Dendritic cell treated with granulocyte-macrophage colony-stimulating factor and Interleukin-4, amounts not matched to agents 40 ng/mL and 50 ng/mL, for 4 days (primary cell): ENCODE measurements at regions not wholly inside any gene's neighbourhood (a gene's known extent, or its start where the extent isn't known, plus 50 kb on each side); places are given as distances from the start of the nearest gene placed in this dataset.

ENCODE experiments used
- H3K27ac Mint-ChIP-seq: one replicate; pipeline ENCODE4 v1.8.0; 2022; ENCODE audit warnings: mild to moderate bottlenecking, mixed read lengths
- H3K27me3 Mint-ChIP-seq: one replicate; pipeline ENCODE4 v1.8.0; 2022; ENCODE audit warnings: mild to moderate bottlenecking, mixed read lengths
- H3K36me3 Mint-ChIP-seq: one replicate; pipeline ENCODE4 v1.8.0; 2022; ENCODE audit warnings: low read depth, mixed read lengths
- H3K4me1 Mint-ChIP-seq: one replicate; pipeline ENCODE4 v1.8.0; 2022; ENCODE audit warnings: low read depth, mixed read lengths
- H3K4me3 Mint-ChIP-seq: one replicate; pipeline ENCODE4 v1.8.0; 2022; ENCODE audit warnings: mild to moderate bottlenecking, moderate library complexity, mixed read lengths
- H3K9me3 Mint-ChIP-seq: one replicate; pipeline ENCODE4 v1.8.0; 2022; ENCODE audit warnings: mixed read lengths
- intact Hi-C: fragments of 100-400 bp; cut with micrococcal nuclease; formaldehyde crosslinking; loops from one replicate; pipeline ENCODE4 v1.15.0; 2022

DNA sequence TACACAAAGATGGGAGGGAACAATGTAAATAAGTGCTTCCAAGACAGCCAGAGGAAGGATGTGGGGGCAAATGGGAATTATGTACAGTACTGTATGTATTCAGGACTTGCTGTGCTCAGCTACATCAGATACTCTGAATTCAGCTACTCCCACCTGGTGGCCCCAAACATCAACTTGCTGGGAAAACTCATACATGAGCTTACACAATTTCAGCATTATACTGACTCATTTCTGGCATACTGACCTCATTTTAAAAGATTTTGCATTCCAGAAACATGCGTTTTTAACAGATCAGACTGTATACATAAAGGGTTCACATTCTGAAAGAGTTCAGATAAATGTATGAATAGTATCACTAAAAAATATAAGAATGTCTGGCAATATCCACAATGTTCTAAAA lies 59.7 kb downstream of the GPX5 start:
- no peaks in the 10 kb centered on the region for H3K36me3 Mint-ChIP-seq
- H3K4me1 Mint-ChIP-seq = no peaks in the 10 kb centered on the region
- H3K27me3 Mint-ChIP-seq = peaks cover 50% of the 10 kb centered on the region
- intact Hi-C loops = no loop called here
- H3K9me3 Mint-ChIP-seq = no peaks in the 10 kb centered on the region
- no peak overlapping the region for H3K27ac Mint-ChIP-seq
- no peak overlapping the region for H3K4me3 Mint-ChIP-seq

DNA sequence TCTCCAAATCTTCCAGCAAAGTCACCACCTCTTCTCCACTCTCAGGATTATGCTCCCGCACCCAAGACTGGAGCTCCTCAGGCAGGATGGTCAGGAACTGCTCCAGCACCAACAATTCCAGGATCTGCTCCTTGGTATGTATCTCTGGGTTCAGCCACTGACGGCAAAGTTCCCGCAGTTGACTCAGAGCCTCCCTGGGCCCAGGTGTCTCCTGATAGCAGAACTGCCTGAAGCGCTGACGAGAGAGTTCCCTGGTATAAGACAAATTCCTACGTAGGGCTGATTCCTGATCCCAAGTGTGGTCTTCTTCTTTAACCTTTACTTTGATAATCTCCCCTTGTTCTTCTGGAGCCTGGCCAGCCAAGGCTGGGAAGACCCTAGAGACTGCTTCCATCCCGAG lies 60.6 kb downstream of the GPX5 start:
- intact Hi-C loops = no loop called here

DNA sequence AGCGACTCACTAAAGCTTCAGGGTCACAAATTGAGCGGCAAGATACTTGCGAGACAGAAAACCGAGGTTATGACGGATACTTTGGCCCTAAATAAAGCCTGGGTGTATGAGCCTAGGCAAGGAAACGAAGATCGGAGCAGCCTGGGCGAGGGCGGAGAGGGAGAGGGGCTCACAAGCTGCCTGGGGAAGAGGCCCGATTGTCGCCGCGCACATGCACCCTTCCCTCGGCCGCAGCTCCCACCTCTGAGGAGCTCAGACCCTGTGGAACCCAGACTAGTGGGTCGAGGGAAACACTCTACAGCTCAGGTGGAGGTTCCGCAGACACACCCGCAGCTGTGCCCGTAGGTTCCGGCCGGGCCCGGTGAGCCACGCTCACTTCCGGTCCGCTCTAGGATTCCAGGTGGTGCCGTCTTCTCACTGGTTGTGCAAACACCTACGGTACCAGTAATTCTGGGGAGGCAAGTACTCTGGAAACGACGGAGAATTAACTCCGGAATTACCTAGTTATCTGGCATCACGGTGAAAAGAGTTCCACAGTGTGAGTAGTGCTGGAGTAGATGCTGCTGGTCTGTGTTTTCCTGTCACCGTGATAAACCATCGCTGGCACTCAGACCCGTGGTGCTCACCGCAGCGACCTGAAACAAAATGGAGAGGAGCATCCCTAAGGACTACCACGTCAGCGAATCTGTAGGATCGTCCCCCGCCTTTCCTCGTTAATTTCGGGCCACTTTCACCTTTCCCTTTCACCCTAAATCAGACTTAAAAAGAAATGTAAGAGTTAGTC lies 61.5 kb downstream of the GPX5 start:
- H3K9me3 Mint-ChIP-seq = no peaks in the 10 kb centered on the region
- H3K4me3 Mint-ChIP-seq = no peak overlapping the region
- no peak overlapping the region for H3K27ac Mint-ChIP-seq
- H3K27me3 Mint-ChIP-seq = peaks cover 66% of the 10 kb centered on the region
- H3K36me3 Mint-ChIP-seq = no peaks in the 10 kb centered on the region
- intact Hi-C loops = no loop called here
- H3K4me1 Mint-ChIP-seq = no peaks in the 10 kb centered on the region

More for the DNA sequence above, 60.6 kb downstream of the GPX5 start:
- Mint-ChIP-seq H3K4me3 (no peak overlapping the region), H3K4me1 (no peaks in the 10 kb centered on the region), H3K27ac (no peak overlapping the region), H3K27me3 (peaks cover 57% of the 10 kb centered on the region), H3K9me3 (no peaks in the 10 kb centered on the region), H3K36me3 (no peaks in the 10 kb centered on the region)

DNA sequence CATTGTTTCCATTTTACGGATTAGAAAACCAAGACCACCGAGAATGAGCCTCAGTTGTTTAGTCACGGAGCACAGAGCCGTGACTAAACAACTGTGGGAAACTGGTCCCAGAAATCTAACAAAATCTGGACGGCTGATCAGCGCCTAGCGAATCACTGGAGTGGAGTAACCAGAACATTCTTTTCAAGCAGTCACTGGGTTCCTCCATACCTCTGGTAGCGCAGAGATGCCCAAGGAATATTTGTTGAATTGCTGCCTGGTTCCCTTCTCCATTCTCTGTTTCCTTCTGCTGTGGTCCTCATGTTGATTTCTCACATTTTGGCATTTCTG lies 62.0 kb downstream of the GPX5 start:
- no peaks in the 10 kb centered on the region for H3K4me1 Mint-ChIP-seq
- H3K9me3 Mint-ChIP-seq = no peaks in the 10 kb centered on the region
- peaks cover 66% of the 10 kb centered on the region for H3K27me3 Mint-ChIP-seq
- no peak overlapping the region for H3K27ac Mint-ChIP-seq
- H3K36me3 Mint-ChIP-seq = no peaks in the 10 kb centered on the region
- no peak overlapping the region for H3K4me3 Mint-ChIP-seq
- intact Hi-C loops = no loop called here

DNA sequence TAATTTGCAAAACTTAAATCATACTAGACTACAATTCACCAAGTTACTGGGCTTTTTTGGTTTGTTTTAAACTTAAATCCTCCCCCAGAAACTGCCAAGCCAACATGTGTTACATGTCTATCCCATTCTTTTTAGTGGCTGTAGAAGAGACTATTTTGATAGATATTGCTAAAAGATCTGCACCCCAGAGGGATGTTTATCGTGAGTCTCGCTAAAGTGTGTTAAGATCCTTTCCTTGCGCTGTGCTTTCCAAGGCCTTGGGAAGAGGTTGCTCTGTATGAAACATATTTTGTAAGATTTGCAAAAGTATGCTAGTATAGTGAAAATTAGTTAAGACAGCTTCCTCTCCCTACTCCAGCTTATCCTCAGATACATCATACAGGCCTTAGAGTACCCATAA lies 63.0 kb downstream of the GPX5 start:
- Mint-ChIP-seq H3K36me3 (no peaks in the 10 kb centered on the region), H3K27me3 (peaks cover 69% of the 10 kb centered on the region), H3K9me3 (no peaks in the 10 kb centered on the region), H3K4me1 (no peaks in the 10 kb centered on the region), H3K27ac (no peak overlapping the region), H3K4me3 (no peak overlapping the region)
- intact Hi-C loops = no loop called here

DNA sequence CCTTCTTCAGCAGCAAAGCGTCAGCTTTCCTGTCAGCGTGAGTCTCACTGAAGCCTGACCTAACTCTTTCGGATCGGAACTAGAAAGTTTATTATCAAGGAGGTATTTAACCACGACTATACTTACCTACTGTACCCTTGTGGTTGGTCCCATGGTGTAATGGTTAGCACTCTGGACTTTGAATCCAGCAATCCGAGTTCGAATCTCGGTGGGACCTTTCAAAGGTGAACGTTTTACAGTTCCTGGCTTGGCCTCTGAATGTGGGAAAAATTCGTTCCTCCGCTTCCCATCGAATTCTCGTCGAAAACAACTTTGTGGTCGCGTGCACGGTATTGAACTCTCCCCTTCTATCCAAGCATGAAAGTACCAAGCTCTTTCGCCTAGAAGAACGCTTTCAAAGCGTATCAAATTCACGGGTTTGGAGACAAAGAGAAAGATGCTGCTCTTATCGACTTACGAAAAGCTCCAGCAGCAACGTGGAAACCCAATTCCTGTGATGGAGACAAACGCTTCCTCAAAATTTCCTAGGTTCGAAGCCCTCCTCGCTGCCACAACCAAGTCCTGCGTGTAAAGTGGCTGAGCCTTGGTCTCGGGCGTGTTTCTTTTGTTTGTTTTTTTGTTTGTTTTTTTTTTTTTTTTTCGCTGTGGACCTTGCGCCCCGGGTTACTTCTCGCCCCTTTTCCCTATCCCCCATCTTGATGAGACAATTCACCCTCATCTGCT lies 63.7 kb downstream of the GPX5 start:
- intact Hi-C loops = no loop called here
- Mint-ChIP-seq H3K27ac (no peak overlapping the region), H3K36me3 (no peaks in the 10 kb centered on the region), H3K9me3 (no peaks in the 10 kb centered on the region), H3K4me3 (no peak overlapping the region), H3K27me3 (peaks cover 69% of the 10 kb centered on the region), H3K4me1 (no peaks in the 10 kb centered on the region)

DNA sequence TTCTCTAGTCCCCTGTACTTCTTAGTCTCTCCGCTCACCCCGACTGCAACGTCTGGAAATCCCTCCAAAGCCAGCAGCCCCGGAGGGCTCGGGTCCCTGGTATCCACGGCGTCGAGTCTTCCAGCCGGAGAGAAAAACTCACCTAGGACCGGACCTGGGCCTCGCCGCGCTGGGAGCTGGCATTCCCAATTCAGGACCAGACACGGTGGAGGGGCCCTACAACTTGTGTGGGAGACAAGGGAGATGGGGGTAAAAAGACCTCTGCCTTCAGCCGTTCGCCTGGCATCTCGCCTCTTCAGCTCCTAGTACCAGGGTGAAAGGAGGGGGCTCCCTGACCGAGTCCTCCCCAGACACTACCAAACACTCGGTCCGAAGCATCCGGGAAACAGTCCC lies 64.3 kb downstream of the GPX5 start:
- intact Hi-C loops = no loop called here
- peaks cover 66% of the 10 kb centered on the region for H3K27me3 Mint-ChIP-seq
- no peak overlapping the region for H3K27ac Mint-ChIP-seq
- H3K9me3 Mint-ChIP-seq = no peaks in the 10 kb centered on the region
- no peaks in the 10 kb centered on the region for H3K36me3 Mint-ChIP-seq
- H3K4me1 Mint-ChIP-seq = no peaks in the 10 kb centered on the region
- H3K4me3 Mint-ChIP-seq = no peak overlapping the region

DNA sequence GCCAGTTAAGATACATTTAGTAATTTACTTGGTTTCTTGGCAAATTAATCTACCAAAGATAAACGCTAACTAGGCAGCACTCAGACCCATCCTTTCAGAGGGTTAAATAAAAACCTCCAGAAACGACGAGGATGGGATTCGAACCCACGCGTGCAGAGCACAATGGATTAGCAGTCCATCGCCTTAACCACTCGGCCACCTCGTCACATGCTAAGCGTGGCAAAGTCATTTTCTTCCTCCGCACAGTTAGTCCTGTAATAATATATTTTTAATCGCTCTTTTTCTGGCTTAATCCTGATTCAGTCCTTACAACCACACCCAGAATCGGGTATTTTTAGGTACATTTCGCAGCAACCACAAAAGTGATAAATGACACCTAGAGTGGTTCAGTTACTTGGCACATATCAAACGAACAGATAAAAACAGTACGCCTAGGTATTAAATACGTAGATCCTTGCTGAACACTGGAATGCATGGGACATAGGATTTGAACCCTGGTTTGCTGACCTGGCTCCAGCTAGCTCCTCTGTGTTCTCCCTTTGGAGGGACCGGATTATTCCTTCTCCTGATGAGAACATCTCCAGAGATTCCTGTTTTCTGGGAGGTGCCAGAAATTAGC lies 71.6 kb downstream of the GPX5 start:
- Mint-ChIP-seq H3K27ac (no peak overlapping the region), H3K4me1 (no peaks in the 10 kb centered on the region), H3K36me3 (no peaks in the 10 kb centered on the region), H3K9me3 (no peaks in the 10 kb centered on the region), H3K27me3 (peaks cover 29% of the 10 kb centered on the region), H3K4me3 (no peak overlapping the region)
- intact Hi-C loops = no loop called here

DNA sequence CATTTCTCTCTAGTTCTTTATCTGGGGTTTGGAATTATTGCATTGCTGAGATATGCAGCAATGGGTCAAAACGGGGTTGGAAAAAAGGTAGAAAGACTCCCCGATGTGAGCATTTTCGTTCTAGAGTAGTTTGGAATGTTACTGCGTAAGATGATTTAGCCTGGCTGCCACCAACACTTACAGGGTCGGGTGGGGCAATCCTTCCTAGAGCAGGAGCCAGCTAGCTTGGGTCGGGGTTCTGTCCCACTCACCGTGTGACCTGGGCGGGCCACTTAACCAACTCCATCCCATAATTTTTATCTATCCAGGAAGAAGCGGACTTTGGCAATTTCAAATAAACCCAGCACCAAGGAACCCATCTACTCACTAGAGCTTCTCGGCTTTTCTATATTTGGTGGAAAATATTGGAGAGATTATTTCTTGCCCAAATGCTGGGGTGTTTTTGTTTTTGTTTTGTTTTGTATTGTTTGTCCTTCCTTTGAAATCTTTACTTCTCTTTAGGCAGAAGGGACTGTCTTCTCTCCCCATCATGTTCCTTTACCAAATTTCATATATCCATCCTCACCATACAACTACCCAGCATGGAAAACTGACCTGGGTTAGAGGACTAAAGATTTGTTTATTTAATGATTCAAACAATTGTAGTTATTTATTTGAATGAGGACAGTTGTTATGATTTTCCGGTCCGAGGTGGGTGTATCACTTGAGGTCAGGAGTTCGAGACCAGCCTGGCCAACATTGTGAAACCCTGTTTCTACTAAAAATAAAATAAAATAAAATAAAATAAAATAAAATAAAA lies 72.4 kb downstream of the GPX5 start:
- Mint-ChIP-seq H3K4me3 (no peak overlapping the region), H3K36me3 (no peaks in the 10 kb centered on the region), H3K27me3 (peaks cover 26% of the 10 kb centered on the region), H3K27ac (no peak overlapping the region), H3K4me1 (no peaks in the 10 kb centered on the region), H3K9me3 (no peaks in the 10 kb centered on the region)
- intact Hi-C loops = no loop called here

DNA sequence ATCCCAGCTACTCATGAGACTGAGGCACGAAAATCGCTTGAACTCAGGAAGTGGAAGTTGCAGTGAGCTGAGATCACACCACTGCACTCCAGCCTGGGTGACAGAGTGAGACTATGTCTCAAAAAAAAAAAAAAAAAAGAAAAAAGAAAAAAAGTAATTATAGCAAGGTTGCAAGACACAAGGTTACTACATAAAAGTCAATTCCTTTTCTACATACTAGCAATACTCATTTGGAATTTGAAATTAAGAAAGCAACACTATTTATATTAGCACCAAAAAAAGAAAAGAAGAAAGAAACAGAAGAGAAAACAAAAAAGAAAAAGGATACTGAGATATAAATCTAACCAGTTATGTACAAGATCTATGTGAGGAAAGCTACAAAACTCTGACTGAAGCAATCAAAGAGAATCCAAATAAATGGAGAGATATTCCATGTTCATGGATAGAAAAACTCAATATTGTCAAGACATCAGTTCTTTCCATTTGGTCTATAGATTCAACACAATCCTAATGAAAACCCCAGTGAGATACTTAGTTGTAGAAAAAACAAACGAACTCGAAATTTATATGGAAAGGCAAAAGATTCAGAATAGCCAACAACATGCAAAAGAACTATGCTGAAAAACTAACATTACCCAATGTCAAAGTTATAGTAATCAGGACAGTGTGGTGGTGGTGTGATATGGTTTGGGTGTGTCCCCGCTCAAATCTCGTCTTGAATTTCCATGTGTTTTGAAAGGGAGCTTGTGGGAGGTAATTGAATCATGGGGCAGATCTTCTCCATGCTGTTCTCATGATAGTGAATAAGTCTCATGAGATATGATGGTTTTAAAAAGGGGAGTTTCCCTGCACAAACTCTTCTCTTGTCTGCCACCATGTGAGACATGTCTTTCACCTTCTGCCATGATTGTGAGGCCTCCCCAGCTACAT lies 73.3 kb downstream of the GPX5 start:
- intact Hi-C loops = no loop called here
- Mint-ChIP-seq H3K36me3 (no peaks in the 10 kb centered on the region), H3K4me1 (no peaks in the 10 kb centered on the region), H3K27me3 (peaks cover 24% of the 10 kb centered on the region), H3K9me3 (no peaks in the 10 kb centered on the region), H3K4me3 (no peak overlapping the region), H3K27ac (no peak overlapping the region)

DNA sequence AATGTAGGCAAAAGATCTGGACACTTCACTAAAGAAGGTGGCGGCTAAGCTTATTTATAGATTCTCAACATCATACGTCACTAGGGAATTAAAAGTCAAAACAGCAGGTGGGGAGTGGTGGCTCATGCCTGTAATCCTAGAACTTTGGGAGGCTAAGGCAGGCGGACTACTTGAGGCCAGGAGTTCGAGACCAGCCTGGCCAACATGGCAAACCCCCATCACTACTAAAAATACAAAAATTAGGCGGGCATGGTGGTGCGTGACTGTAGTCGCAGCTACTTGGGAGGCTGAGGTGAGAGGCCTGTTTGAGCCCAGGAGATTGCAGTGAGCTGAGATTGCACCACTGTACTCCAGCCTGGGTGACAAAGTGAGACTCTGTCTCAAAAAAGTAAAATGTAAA lies 74.6 kb downstream of the GPX5 start:
- H3K27ac Mint-ChIP-seq = no peak overlapping the region
- H3K4me3 Mint-ChIP-seq = no peak overlapping the region
- no peaks in the 10 kb centered on the region for H3K4me1 Mint-ChIP-seq
- H3K36me3 Mint-ChIP-seq = no peaks in the 10 kb centered on the region
- no peaks in the 10 kb centered on the region for H3K9me3 Mint-ChIP-seq
- intact Hi-C loops = no loop called here
- H3K27me3 Mint-ChIP-seq = peaks cover 24% of the 10 kb centered on the region

DNA sequence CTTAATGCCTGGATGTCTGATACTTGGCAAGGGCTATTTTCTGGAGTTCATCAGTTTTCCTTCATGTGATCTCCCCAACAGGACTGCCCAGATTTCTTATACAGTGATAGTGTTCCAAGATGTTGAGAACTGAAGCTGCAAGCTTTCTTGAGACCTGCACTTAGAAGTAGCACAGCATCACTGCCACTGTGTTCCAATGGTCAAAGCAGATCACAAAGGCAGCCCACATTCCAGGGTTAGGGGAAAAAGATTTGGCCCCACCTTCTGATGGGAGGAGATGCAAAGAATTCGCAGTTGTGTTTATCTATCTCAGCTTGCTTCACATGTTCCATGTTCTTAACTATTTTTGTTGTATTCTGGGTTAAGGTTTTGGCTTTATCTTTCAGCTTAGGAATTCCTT lies 78.2 kb downstream of the GPX5 start:
- no peaks in the 10 kb centered on the region for H3K9me3 Mint-ChIP-seq
- no peaks in the 10 kb centered on the region for H3K4me1 Mint-ChIP-seq
- H3K27ac Mint-ChIP-seq = no peak overlapping the region
- no peak overlapping the region for H3K4me3 Mint-ChIP-seq
- peaks cover 37% of the 10 kb centered on the region for H3K27me3 Mint-ChIP-seq
- H3K36me3 Mint-ChIP-seq = no peaks in the 10 kb centered on the region
- intact Hi-C loops = no loop called here
